Left renal pelvis (tissue), 4 donors: ENCODE measurements at regions not wholly inside any gene's neighbourhood (a gene's known extent, or its start where the extent isn't known, plus 50 kb on each side); places are given as distances from the start of the nearest gene placed in this dataset.

Source experiments
- DNase-seq, 4 donors: peaks; one replicate each; pipeline ENCODE4 v3.0.0-alpha.2; 2013; ENCODE audit warnings: low read depth in 4 of 4, low spot score in 3 of 4

DNA sequence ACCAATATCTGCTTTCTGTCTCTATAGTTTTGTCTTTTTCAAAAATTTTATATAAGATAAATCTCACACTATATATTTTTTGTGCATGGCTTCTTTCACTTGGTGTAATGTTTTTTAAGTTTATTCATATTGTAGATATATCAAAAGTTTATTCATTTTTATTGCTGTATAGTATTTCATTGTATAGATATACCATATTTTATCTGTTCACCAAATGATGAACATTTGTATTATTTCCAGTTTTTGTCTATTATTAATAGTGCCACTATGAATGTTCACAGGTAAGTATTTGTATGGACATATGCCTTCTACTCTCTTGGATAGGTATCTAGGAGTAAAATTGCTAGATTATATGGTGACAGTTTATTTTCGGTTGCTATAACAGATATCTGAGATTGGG is 289.5 kb upstream of the CITED2 start:
- DNase-seq = no peak

DNA sequence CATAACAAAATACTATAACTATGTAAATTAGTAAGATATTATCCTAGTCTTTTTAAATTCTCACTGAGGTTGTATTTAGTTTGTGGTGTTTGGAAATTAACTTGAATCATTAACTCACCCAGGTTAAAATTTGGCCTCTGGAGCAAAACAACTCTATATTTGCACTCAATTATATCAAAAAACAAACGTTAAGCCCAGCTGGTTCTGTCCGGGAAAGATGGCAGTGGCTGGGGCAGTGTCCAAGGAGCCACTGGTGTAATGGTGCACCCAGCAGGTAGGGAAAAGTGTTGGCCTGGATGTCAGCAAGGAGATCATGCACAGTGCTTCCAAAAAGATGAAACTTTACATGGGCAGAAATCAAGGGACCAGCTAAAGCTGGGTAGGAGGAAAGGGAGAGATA is 285.3 kb upstream of the CITED2 start:
- DNase-seq = no peak

DNA sequence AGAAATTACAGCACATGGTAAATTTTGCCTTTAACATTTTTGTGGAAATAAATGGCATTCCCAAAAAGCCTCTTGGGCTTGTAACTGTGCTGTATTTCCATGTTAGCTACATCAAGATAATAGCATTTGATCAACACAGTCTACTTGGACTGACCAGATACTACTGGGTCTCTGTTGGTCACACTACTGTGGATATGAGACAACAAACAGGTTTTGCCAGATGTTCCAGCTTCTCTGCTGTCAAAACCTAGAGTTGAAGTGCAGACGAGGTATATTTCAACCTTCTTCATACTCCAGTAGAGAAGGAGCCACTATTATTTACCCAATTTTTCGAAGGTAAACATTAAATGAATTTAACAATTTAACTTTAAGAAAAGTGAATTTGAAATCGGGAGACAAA is 284.7 kb upstream of the CITED2 start:
- DNase-seq = no peak

DNA sequence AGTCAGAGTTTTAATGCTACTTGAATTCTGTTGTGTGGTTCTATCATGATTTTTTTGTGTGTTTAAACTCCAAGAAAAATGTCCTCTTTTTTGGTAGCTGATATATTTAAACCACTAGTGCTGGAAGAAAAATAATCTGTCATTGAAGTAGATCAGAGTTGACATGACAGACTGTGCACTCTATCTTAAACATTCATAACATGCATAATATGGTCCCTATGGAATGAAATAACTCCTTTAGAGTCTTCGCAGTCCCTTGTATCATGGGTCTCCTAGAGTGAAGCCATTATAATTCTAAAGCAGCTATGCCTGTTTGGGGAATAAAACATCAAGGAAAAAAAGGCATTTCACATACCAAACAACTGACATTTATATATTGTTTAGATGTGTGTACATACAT is 282.7 kb upstream of the CITED2 start:
- no peak for DNase-seq

DNA sequence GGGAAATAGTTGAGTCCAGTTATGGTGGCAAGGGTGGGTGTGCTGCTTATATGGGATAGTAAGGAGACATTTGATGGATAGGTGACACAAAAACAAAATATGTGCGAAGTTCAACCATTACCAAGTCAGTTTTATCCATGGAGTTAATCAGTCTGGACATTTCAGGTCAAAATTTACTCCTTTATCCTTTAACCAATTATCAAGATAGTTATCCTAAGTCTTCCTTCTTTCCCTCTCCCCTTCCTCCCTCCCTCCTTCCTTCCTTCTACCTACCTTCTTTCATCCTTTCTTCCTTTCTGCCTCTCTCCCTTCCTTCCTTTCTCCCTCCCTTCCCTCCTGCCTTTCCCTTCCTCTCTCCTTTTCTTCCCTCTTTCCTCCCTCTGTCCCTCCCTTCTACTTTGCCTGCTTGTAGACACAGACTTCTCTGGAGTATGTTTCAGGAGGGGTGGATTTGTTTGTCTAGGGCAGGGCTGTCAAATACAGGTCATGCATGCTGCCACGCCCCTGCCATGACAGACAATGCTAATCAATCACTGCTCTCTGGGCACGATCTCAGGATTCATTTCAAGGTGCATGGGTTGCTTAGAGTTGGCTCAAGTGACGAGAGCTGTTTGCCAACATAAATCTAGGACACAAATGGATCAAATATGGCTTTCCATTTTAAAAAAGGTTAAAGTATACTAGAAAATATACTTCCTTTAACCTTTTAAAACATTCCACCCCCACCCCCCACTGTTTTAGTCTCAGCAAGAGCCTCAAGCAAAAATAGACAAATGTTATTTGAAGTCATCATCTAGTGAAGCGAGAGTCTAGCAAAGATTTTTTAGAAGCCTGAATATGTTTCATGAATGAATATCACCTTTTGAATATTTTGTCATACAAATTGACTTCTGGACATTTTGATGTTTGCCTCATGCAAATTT is 281.6 kb upstream of the CITED2 start:
- DNase-seq = no peak

DNA sequence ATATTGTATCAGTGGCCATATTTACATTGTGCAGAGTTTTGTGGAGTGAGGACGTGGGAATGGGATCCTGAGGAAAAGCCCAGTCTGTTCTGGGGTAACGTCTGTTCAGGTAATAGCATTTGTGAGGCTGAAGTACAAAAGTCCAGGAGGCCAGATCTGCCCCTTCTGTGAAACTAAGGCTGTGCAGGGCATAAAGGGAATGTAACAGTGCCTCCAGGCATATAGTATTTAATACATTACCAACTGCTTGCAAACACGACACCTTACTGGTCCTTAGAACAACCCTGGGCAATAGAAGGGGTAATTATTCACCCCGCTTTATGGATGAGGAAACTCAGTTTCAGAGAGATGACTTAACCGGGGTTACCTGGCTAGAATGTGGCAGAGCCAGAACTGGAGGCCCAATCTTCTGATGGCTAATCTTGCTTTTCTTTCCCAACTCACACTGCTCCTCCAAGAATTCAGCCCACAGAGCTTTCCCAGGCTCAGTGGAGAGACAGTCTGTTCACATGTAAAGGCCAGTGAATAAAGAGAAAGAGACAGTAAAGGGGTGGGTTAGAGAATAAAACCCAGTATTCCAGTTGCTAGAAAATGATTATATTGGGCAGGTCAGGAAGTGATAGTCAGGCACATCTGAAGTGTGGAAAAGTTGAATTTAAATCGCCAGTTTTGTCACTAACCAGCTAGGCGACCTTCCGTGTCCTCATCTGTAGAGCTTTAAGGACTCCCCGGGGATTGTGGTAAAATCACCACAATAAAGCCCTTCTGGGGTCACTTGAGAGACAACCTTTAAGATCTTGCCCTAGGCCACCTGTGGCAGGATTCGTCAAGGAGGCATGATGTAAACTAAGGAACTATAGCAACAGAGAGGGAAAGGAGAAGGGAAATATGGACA is 280.7 kb upstream of the CITED2 start:
- DNase-seq = peak in 2 of 4 donors; percentile 14 to 39

DNA sequence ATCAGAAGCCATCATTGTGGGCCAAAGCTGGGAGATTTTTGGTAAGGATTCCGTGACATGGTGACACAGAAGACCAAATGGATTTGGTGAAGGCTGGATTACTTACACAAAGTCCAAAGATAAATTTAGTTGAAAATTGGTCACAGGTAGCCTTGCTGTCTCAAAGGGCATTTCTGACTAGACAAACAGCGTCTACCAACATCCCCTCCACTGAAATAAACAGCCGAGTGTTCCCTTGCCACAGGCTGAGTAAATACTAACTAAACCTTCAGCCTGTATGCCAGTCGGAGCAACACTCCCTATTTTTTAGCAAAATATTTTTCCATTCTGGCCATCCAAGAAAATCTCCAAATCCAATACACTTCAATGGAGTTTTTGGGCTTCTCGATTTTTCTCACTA is 279.9 kb upstream of the CITED2 start:
- no peak for DNase-seq

DNA sequence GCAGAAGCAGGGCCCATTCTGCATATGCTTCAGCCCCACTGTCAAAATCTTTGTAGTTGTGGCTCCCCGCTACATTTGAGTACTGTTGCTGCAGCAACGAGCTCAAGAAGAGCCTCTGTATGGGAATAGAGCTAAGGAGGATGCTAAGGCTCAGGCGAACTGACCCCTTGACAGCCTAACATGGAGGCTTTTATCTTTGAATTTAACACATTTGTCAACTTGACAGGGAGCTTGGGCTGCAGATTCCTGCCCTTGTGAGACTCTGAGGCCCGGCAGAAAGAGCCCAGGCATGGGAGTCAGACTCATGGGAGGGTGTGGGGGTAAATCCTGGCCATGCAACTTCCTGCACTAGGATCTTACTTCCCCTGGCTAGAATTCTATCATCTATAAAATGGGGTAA is 278.7 kb upstream of the CITED2 start:
- no peak for DNase-seq

DNA sequence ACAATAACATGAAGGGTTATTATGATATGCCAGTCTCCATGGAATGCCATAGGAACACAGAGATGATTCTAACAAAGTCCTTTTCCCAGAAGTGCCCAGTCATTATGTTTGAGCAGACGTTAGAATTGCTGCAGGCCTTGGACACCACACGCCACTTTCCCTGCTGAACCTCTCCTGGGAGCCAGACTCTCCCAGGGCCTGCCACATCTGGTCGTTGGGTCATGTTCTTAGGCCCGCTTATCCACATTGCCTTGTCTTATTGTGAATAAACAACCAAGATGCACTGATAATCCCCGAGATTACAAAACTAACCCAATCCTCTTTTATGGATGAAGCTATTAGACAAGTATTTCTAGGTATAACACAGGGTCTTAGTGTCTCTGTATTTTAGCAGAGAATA is 276.5 kb upstream of the CITED2 start:
- no peak for DNase-seq

DNA sequence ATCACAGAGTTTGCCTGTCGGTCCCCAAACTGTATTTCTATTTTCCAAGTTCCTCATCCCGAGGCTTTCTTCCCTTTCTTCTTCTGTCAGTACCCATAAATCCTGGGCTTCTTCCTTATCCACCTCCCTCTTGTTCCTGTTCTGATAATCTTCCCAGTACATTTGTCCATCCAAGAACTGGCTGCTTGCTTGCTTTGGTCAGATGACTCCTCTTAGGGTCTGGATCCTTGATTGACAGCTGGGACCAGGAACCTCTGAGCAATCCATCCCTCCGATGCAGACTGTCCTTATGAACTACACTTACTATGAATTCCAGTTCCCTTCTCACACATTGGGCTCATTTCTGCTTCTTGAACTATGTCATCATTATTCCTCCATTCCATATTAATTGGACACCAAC is 275.3 kb upstream of the CITED2 start:
- no peak for DNase-seq

DNA sequence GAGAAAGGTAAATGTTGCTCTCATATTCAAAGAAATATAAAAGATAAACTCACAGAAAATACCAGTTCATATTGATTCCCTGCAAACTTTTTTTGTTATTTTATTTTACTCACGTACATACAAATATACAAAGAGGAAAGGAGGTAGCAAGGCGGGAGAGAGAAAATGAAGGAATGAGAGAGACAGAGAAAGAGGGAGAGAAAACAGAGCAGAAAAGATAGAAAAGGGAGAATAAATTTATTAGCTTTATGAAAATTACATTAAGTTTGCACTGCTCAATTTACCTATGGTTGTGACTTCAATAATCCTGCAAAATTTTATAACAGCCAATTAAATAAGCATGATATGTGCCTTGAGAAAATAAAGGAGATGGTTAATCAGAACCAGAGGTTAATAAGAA is 274.7 kb upstream of the CITED2 start:
- DNase-seq = no peak

DNA sequence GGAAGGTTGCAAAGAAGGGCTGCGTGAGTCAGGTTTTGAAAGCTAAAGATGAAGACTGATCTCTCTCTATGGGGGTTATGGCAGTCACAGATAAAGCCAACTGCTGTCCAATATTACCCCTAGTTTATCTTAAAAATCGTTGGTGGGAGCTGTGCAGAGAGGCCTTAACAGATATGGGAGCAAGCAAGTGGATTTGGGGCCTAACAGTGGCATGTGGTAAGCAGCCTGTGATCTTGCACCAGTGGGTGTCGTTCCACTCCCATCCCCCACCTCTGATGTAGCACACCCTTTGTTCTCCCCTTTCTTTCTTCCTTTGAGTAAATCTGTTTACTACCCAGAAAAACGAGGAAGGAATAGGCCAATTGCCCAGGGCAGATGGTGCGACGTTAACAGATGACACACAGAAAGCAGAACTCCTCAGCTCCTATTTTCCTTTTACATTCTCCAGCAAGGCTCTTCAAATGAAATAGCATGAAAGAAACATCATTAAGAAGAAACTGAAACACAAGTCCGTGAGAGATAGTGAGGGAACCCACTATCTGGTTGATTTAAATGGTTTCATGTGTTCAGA is 274.1 kb upstream of the CITED2 start:
- no peak for DNase-seq

DNA sequence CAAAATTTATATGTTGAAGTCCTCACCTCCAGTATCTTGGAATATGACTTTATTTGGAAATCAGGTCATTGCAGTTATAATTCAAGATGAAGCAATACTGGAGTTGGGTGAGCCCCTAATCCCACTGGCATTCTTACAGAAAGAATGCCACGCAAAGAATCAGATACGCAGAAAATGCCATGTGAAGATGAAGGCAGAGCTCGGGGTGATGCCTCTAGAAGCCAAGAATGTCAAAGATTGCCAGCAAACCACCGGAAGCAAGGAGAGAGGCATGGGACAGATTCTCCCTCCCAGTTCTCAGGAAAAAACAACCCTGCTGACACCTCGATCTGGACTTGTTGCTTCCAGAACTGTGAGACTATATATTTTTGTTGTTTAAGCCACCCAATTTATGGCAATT is 273.4 kb upstream of the CITED2 start:
- DNase-seq = no peak

DNA sequence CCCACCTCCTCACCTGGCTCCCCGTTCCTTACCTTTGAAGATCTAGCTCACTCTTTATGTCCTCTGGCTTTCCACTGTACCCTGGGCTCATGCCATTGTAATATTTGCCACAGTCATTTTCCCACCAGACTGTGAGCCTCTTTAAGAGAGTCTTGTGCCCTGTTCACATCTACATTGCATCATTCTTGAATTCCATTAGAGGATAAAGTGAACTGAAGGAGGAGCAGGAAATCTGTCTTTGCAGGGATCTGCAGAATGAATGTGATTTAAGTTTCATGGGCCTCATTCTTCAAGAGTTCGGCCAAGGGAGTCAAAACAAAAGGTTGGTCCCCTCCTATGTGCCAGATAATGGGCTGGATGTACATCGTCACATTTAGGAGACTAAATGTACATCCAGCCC is 272.6 kb upstream of the CITED2 start:
- no peak for DNase-seq

DNA sequence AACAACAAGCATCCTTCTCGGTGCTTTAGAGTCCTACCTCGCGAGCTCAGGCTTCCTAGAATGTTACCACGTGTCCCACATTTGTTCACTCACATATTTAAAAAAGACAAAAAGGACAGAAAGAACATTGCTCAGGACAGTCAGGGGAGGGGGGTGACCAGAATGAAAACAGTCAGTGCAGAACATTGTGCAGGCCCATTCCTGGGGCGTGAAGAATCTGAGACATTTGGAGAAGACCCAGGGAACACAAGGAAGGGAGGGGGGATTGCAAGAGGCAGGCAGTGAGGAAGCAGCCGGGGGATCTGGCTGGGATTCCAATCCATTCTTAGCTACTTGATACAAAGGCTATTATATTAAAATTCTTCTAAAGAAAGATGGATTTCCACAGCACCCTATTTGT is 270.4 kb upstream of the CITED2 start:
- no peak for DNase-seq

DNA sequence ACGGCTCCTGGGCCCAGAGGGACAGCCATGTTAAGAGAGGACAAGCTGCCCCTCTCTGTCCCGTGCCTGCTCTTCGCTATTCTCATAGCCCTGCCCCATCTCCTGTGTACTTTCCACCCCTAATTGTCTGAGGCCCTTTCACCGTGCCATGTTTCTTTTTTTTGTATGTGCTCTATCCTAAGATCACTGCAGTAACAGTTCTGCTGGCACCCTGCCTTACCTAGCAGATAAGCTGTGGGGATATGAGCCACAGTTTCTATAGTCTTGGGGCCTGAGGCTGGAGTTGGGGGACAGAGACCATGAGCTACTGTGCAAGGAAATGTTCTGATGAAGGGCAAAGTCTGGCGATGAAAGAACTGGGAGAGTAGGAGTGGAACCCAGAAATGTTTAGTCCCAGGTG is 269.5 kb upstream of the CITED2 start:
- no peak for DNase-seq

DNA sequence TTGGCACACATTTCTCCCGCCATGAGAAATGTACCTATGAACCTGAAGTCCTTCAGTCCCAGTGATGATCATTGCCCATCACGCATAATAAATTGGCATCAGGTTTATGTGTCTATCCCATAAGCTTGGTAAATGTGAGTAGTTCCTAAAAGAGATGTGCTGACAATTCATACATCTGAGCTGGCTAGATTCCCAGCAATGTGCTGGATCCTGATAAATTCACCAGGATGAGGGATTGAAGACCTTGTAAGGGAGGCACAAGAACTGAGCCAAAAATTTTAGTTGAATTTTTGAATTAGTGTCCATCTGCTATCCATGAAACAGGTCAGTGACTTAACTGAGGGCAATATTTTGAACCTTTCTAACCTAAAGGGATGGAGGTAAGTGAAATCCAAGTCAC is 267.9 kb upstream of the CITED2 start:
- DNase-seq = no peak

DNA sequence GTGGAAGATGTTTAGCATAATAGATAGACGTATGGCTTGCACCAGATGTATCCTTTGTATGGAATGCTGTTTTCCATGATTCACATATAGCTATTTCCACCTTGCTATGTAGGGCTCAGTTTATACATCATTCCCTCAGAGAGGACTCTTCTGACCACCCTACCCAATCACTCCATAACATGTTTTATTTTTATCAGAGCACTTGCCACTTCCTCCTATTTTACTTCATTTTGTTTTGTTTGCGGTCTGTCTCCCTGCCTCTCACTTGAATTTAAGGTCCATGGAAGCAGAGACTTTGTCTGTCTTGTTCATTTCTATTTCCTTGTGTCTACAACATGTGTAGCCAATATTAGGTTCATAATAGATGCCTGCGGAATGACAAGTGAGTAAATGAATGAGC is 266.9 kb upstream of the CITED2 start:
- DNase-seq = no peak

DNA sequence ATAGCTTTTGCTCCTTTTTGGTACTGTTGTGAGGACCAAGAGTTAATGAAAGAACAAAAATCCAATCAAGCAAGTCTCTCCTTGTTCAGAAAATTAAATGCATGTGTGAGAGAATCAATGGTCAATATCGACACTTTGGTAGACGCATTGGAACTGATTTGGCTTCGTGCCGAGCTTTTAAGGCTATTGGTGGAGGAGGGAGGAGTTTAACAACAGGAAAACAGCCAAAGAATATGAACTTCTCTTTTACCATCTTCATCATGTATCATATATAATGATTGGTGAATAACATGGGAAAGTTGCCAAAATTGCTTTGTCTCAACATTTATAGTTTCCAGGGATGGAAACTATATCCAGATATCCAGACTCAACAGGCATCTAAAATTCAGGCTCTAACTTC is 266.5 kb upstream of the CITED2 start:
- no peak for DNase-seq

DNA sequence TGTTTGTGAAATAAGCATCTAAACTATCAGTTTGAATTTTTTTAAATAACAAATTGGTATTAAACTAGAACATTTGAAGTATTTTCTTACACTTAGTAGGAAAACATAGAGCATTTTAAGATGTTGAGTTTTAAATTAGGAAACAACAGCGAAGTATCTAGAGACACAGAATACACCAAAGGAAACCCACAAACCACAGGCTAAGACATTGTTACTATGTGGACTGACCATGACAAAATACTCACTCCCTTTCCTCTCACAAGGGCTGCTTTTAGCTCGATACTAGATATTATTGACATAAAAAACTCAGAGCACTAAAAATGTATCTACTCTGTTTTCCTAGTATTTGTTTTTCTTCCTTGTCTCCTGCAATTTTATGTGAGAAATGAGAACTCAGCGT is 266.0 kb upstream of the CITED2 start:
- no peak for DNase-seq

DNA sequence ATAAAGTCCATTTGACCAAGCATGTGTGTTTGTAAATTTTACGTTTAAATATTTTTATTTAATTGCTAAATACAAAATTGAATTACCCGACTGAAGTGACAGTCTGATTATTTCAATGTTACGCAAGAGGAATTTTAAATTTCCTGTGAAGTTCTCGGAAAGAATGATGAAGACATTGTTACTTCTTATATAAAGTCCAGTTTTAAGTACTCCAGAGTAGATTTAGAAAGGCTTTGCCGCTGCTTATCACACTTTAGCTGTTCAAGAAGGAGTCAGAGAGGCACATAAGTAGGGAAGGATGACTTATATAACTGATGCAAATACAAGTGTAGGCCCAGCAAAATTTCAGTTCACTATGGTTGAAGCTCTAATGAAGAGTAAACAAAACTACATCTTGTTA is 265.1 kb upstream of the CITED2 start:
- no peak for DNase-seq
